GM12864 (cell line): ENCODE measurements at regions not wholly inside any gene's neighbourhood (a gene's known extent, or its start where the extent isn't known, plus 50 kb on each side); places are given as distances from the start of the nearest gene placed in this dataset.

ENCODE experiments used
- DNase-seq: peaks from one replicate; pipeline ENCODE4 v3.0.0-alpha.2; 2011; ENCODE audit warnings: low read depth
- H3K4me3 ChIP-seq: 2 replicates; pipeline ENCODE4 v1.5.1; 2011; ENCODE audit warnings: mild to moderate bottlenecking, low read depth, low read length, control low read depth
- CTCF ChIP-seq: IDR thresholded peaks from 2 replicates; pipeline ENCODE4 v1.5.1; 2011; ENCODE audit warnings: low read depth, mild to moderate bottlenecking, moderate library complexity, low read length, control low read depth, inconsistent platforms; ENCODE audit errors: missing control alignments

GRCh38 chr12:25827747-25828146 lies 130.7 kb upstream of the RASSF8 start:
- DNase-seq = no peak
- no peak for TF ChIP-seq CTCF

DNA sequence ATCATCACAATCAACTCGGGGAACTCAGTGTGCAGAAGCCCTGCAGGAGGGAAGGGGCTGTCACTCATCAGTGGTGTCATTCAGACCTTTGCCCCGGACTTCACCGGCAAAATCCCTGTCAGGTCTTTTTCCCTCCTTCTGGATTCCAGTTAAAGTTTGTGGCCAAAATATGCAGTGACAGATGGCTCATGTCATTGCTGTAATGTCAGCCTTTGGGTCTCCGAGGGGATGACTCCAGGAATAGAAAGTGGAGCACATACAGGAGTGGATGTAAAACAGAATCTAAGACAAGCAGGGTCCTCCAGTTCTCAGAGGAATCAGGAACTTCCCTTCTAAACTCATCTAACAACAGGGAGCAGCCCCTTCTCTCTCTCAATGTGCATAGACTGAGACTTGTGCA lies 130.3 kb upstream of the RASSF8 start:
- no peak overlapping the region for H3K4me3 ChIP-seq
- DNase-seq = no peak
- no peak for TF ChIP-seq CTCF

More at GRCh38 chr12:25827747-25828146, 130.7 kb upstream of the RASSF8 start:
- H3K4me3 ChIP-seq = no peak overlapping the region

GRCh38 chr12:25829192-25829591 lies 129.3 kb upstream of the RASSF8 start:
- no peak for DNase-seq
- no peak overlapping the region for H3K4me3 ChIP-seq
- TF ChIP-seq CTCF = no peak

DNA sequence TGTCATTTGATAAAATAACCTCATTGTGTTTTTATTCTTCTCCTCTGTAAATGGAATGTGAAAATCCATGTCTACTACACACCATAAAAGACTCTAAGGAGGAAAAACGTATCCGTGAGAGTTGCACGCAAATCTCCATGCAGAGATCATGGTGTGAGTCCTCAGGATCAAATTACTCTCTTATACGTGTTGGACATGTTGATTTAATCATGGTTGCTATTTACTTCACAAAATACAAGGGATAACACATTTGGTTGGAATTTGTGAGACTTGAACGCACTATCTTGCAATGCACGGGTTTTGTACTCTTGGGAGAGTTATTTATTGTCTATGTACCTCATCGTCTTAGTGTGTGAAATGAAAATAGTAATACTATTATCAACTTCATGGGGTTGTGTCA lies 128.0 kb upstream of the RASSF8 start:
- TF ChIP-seq CTCF = no peak
- H3K4me3 ChIP-seq = no peak overlapping the region
- DNase-seq = no peak

DNA sequence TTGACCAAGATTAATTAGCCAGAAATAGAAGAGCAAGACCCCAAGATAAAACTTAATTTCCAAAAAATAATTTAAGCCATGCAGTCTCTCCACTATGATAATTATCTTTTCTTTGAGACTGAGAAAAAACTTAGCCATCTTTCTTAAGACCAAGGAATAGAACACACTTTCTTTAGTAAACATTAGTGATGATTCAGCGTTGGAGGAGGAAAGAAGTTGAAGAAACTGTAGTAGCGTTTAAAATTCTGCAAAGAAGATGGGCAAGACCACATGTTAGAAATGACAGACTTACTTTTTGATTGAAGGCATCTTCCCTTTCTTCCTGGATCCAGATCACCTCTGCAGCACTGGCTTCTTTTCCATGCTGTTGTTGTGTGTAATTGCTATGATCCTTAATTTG lies 124.8 kb upstream of the RASSF8 start:
- no peak overlapping the region for H3K4me3 ChIP-seq
- no peak for DNase-seq
- no peak for TF ChIP-seq CTCF

DNA sequence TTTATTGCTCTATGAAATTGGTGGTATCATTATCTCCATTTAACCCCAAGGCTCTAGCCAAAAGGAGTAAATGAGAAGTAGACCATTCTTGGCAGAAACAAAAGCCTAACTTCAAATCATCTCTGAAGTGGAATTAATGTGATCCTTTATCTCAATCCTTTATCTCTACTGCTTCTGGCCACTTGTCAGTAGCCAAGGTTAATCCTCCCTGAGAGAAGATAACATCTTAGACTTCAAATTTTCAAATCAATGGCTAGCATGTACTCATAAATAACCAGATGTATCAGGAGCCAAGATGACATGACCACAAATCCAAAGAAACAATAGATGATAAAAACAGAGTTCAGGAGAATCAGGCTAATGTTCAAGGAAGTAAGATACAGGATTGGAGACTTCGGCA lies 123.1 kb upstream of the RASSF8 start:
- no peak overlapping the region for H3K4me3 ChIP-seq
- no peak for TF ChIP-seq CTCF
- no peak for DNase-seq

GRCh38 chr12:25838007-25838406 lies 120.5 kb upstream of the RASSF8 start:
- no peak for TF ChIP-seq CTCF
- no peak for DNase-seq
- H3K4me3 ChIP-seq = no peak overlapping the region
